ENCODE measurements at regions not wholly inside any gene's neighbourhood (a gene's known extent, or its start where the extent isn't known, plus 50 kb on each side); places are given as distances from the start of the nearest gene placed in this dataset.

DNA sequence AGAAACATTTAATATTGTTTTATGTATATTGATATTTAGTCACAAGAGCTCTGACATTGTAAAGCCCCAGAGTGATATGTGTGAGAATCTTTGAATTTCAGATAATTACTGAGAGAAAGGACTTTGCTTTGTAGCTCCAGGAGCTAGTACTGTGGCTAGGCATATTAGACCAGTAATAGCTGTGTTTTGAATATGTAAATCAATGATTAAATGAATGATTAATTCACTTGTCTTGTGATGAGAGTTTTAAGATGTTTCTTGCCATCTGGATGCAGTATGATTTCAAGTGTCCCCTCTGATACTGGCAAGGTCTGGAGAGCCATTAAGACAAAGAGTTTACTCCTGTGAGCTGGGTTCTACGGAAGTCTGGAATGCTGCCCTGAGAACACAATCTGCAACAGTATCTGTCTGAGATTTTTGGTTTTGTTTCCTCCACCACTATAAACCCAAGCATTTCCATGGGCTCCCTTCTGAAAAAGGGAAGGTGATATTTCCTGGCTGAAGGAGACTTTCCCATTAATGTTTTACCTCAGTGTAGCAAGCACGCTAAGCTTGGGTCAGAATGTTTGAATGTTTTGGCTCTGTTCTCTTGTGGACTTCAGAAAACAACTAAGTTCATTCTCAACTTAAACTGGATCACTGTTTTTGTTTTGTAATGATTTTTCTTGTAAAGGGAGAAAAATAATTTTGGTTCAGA, 61.3 kb upstream of the BICC1 start:
- H3K4me3 ChIP-seq (ENCODE audit: low read depth, low read length) = no peak overlapping the region
- H3K27ac ChIP-seq (ENCODE audit: low read depth) = no peak overlapping the region
- H3K36me3 ChIP-seq (ENCODE audit: insufficient read depth) = no peaks in the 10 kb centered on the region
- no peaks in the 10 kb centered on the region for H3K4me1 ChIP-seq (ENCODE audit: insufficient read depth)
- DNase-seq (ENCODE audit: extremely low spot score) = no peak
- WGBS = 35% methylated on average over 2 of the region's 2 CpGs

DNA sequence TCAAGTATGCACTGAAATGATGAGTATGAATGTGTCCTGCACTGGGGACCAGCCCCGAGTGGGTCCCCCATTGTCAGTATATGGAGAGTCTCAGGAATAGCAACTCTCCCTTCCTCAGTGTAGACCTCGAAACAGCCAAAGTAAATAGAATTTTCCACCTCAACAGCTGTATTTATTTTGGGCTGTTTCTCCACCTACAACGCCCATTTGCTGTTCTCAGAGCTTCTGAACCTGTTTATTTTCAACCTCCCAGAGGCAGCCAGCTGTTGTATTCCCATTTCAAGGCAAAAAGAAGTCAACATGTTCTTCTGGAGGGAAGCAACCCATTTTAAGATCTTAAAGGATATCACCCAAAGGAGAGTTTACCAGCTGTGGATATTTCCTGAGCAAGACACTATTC, 59.6 kb upstream of the BICC1 start:
- 70% methylated on average over 3 of the region's 3 CpGs for WGBS
- Histone ChIP-seq H3K4me3 (ENCODE audit: low read depth, low read length) (no peak overlapping the region), H3K27ac (ENCODE audit: low read depth) (no peak overlapping the region), H3K4me1 (ENCODE audit: insufficient read depth) (no peaks in the 10 kb centered on the region), H3K36me3 (ENCODE audit: insufficient read depth) (no peaks in the 10 kb centered on the region)
- no peak for DNase-seq (ENCODE audit: extremely low spot score)

DNA sequence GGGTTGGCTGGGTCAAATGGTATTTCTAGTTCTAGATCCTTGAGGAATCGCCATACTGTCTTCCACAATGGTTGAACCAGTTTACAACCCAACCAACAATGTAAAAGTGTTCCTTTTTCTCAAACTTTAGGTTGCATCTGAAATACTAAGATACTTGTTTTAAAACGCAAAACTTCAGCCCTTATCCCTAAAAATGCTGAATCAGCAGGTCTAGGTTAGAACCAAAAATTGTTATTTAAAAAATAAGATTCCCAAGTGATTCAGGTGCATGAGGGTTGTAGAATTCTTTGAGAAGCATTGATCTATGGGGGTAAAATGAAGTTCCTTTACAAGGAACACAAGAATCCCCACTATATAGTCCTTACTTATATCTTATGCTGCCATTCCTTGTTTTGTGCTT, 56.5 kb upstream of the BICC1 start:
- Histone ChIP-seq H3K36me3 (ENCODE audit: insufficient read depth) (no peaks in the 10 kb centered on the region), H3K4me3 (ENCODE audit: low read depth, low read length) (no peak overlapping the region), H3K4me1 (ENCODE audit: insufficient read depth) (no peaks in the 10 kb centered on the region), H3K27ac (ENCODE audit: low read depth) (no peak overlapping the region)
- WGBS = 95% methylated on average over 2 of the region's 2 CpGs
- DNase-seq (ENCODE audit: extremely low spot score) = no peak

DNA sequence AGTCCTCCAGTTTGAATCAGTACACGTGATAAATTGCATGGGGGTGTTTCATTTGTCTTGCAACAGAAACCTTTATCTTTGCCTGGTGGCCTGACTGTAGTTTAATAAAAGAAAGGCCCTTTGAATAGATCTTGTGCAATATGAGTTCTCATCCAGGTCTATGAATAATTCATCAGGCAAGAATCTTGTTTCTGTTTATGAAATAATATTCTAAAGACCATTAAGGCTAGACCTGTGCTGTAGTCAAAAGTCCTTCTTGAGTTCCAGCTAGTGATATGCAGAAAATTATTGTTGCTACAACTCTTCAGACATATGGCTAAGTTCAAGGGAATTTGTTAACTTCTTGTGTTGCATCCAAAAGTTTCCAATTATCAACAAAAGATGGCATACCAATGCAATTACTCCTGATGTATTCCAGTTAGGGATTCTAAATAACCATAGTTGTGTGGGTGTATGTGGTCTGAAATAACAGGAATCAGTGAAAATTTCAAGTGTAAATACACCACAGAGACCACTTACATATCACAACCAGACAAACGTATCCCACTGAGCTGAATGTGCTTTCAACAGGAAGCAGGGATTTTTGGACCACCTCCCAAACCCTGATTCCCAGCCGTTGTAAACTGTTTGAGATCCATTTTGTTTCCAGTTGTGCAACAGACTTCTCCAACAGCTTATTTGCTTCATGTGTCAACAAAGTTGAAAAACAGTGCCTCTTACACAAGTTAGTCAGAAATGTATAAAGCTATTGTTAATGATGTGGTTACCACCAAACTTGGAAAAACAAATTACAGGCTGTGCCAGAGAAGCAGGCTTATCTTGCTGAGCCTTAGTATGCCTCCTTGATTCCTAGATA, 54.7 kb upstream of the BICC1 start:
- Histone ChIP-seq H3K4me3 (ENCODE audit: low read depth, low read length) (no peak overlapping the region), H3K27ac (ENCODE audit: low read depth) (peak overlapping the region; percentile 50), H3K4me1 (ENCODE audit: insufficient read depth) (no peaks in the 10 kb centered on the region), H3K36me3 (ENCODE audit: insufficient read depth) (no peaks in the 10 kb centered on the region)
- 17% methylated on average over 3 of the region's 3 CpGs for WGBS
- DNase-seq (ENCODE audit: extremely low spot score) = no peak

DNA sequence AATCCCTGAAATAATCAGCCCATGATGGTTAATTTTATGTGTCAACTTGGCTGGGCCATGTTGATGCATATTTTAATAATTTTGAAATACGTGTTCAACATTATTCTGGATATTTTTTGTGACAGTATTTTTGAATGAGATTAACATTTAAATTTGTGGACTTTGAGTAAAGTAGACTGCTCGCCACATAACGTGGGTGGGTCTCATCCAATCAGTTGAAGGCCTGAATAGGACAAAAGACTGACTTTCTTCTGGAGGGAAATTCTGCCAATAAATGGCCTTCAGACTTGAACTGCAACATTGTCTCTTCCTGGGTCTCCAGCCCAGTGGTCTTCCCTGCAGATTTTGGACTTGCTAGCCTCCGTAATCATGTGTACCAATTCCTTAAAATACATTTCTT, 53.6 kb upstream of the BICC1 start:
- Histone ChIP-seq H3K4me3 (ENCODE audit: low read depth, low read length) (no peak overlapping the region), H3K4me1 (ENCODE audit: insufficient read depth) (no peaks in the 10 kb centered on the region), H3K27ac (ENCODE audit: low read depth) (no peak overlapping the region), H3K36me3 (ENCODE audit: insufficient read depth) (no peaks in the 10 kb centered on the region)
- 93% methylated on average over 4 of the region's 4 CpGs for WGBS
- DNase-seq (ENCODE audit: extremely low spot score) = no peak

DNA sequence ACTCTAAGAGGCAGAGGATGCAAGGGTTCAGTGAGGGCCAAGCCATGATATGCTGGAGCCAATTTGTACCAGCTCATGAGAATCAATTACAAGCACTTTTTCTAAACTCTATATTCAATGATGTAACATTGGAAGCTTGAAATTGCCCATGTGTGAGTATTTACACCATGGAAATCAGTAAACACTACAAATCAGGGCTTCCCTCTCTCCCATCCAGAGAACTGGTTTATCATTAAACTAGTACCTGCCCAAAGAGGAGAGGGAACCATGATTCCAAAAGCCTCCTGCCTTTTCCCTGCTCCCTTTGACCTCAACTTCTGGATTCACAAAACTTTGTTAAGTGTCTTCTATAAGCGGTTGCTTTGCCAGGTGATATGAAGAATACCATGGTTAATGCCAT, 52.5 kb upstream of the BICC1 start:
- no peaks in the 10 kb centered on the region for H3K4me1 ChIP-seq (ENCODE audit: insufficient read depth)
- WGBS = 97% methylated on average over 1 of the region's 1 CpG
- DNase-seq (ENCODE audit: extremely low spot score) = no peak
- no peaks in the 10 kb centered on the region for H3K36me3 ChIP-seq (ENCODE audit: insufficient read depth)
- H3K4me3 ChIP-seq (ENCODE audit: low read depth, low read length) = no peak overlapping the region
- no peak overlapping the region for H3K27ac ChIP-seq (ENCODE audit: low read depth)

DNA sequence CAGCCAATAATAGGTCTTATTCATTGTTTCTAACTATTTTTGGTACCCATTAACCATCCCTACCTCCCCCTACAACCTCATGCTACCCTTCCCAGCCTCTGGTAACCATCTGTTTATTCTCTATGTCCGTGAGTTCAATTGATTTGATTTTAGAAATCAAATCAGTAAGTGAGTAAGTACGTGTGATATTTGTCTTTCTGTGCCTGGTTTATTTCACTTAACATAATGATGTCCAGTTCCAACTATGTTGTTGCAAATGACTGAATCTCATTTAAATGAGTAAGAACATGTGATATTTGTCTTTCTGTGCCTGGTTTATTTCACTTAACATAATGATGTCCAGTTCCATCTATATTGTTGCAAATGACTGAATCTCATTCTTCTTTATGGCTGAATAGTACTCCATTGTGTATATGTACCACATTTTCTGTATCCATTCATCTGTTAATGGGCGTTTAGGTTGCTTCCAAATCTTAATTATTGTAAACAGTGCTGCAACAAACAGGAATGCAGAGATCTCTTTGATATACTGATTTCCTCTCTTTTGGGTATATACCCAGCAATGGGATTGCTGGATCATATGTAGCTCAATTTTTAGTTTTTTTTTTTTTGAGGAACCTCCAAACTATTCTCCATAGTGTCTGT, 49.7 kb upstream of the BICC1 start:
- no peak for DNase-seq (ENCODE audit: extremely low spot score)
- no peaks in the 10 kb centered on the region for H3K4me1 ChIP-seq (ENCODE audit: insufficient read depth)
- H3K4me3 ChIP-seq (ENCODE audit: low read depth, low read length) = no peak overlapping the region
- WGBS = 83% methylated on average over 3 of the region's 3 CpGs
- no peak overlapping the region for H3K27ac ChIP-seq (ENCODE audit: low read depth)
- H3K36me3 ChIP-seq (ENCODE audit: insufficient read depth) = no peaks in the 10 kb centered on the region
